WTC11 (cell line): ENCODE measurements at regions not wholly inside any gene's neighbourhood (a gene's known extent, or its start where the extent isn't known, plus 50 kb on each side); places are given as distances from the start of the nearest gene placed in this dataset.

ENCODE experiments used
- ATAC-seq: fragments of 200-7000 bp; cut with Tn5 transposase; 2 replicates; pipeline ENCODE4 v1.10.0; 2021; ENCODE audit warnings: mild to moderate bottlenecking, moderate library complexity
- CTCF ChIA-PET: fragments of 300-600 bp; sonication (Branson Sonifier 250); formaldehyde crosslinking; loops from one replicate; lab custom pipeline; 2021; ENCODE audit warnings: antibody characterized with exemption; lab: Charles Lee
- POLR2A ChIA-PET: fragments of 350-600 bp; sonication (Branson Sonifier 250); formaldehyde crosslinking; loops from one replicate; lab custom pipeline; 2021; ENCODE audit warnings: antibody characterized with exemption; lab: Charles Lee
- DNase-seq: peaks from one replicate; pipeline ENCODE4 v3.0.0; 2021; ENCODE audit warnings: low spot score
- H3K27ac Mint-ChIP-seq: 2 replicates; pipeline ENCODE4 v1.8.0; 2021; ENCODE audit warnings: mixed read lengths
- H3K27me3 Mint-ChIP-seq: 2 replicates; pipeline ENCODE4 v1.8.0; 2021; ENCODE audit warnings: low read depth, mild to moderate bottlenecking, moderate library complexity, mixed read lengths
- H3K36me3 Mint-ChIP-seq: 2 replicates; pipeline ENCODE4 v1.8.0; 2021; ENCODE audit warnings: mixed read lengths
- H3K4me1 Mint-ChIP-seq: 2 replicates; pipeline ENCODE4 v1.8.0; 2022; ENCODE audit warnings: mixed read lengths
- H3K4me3 Mint-ChIP-seq: 2 replicates; pipeline ENCODE4 v1.8.0; 2021; ENCODE audit warnings: mild to moderate bottlenecking, moderate library complexity, mixed read lengths
- H3K9me3 Mint-ChIP-seq: 2 replicates; pipeline ENCODE4 v1.8.0; 2021; ENCODE audit warnings: mixed read lengths
- ARID4B ChIP-seq: sonication (generic); formaldehyde crosslinking; IDR thresholded peaks from 2 replicates; pipeline ENCODE4 v1.8.0; 2023; ENCODE audit warnings: missing genetic modification reagents, mild to moderate bottlenecking, borderline replicate concordance
- ATF6 ChIP-seq: sonication (generic); formaldehyde crosslinking; IDR thresholded peaks from 2 replicates; pipeline ENCODE4 v1.8.1; 2023; ENCODE audit warnings: mild to moderate bottlenecking, missing genetic modification reagents
- CBFB ChIP-seq: sonication (generic); formaldehyde crosslinking; IDR thresholded peaks from 2 replicates; pipeline ENCODE4 v1.8.1; 2022; ENCODE audit warnings: mild to moderate bottlenecking, low read depth, missing genetic modification reagents
- CREM ChIP-seq: sonication (generic); formaldehyde crosslinking; IDR thresholded peaks from 2 replicates; pipeline ENCODE4 v1.8.1; 2022; ENCODE audit warnings: mild to moderate bottlenecking, missing genetic modification reagents, moderate library complexity
- FOXJ3 ChIP-seq: sonication (generic); formaldehyde crosslinking; IDR thresholded peaks from 2 replicates; pipeline ENCODE4 v1.9.0; 2021; ENCODE audit warnings: missing genetic modification reagents, mild to moderate bottlenecking, borderline replicate concordance
- GABPB1 ChIP-seq: sonication (generic); formaldehyde crosslinking; IDR thresholded peaks from 2 replicates; pipeline ENCODE4 v1.8.1; 2023; ENCODE audit warnings: mild to moderate bottlenecking, missing genetic modification reagents
- IRF2 ChIP-seq: sonication (generic); formaldehyde crosslinking; IDR thresholded peaks from 2 replicates; pipeline ENCODE4 v1.8.0; 2022; ENCODE audit warnings: low read depth, missing genetic modification reagents, borderline replicate concordance
- KAT7 ChIP-seq: sonication (generic); formaldehyde crosslinking; IDR thresholded peaks from 2 replicates; pipeline ENCODE4 v1.8.1; 2023; ENCODE audit warnings: missing genetic modification reagents, mild to moderate bottlenecking, borderline replicate concordance
- NFE2L1 ChIP-seq: sonication (generic); formaldehyde crosslinking; IDR thresholded peaks from 2 replicates; pipeline ENCODE4 v1.8.1; 2023; ENCODE audit warnings: missing genetic modification reagents
- NR1H2 ChIP-seq: sonication (generic); formaldehyde crosslinking; IDR thresholded peaks from 2 replicates; pipeline ENCODE4 v1.9.0; 2021; ENCODE audit warnings: mild to moderate bottlenecking, moderate library complexity, missing genetic modification reagents
- PRRX2 ChIP-seq: fragments of 250-450 bp; sonication (Bioruptor Pico); IDR thresholded peaks from 2 replicates; pipeline ENCODE4 v1.8.0; 2021; ENCODE audit warnings: mild to moderate bottlenecking
- SP1 ChIP-seq: sonication (generic); formaldehyde crosslinking; conservative IDR thresholded peaks from 2 replicates; pipeline ENCODE4 v1.8.1; 2022; ENCODE audit warnings: missing genetic modification reagents
- TEAD4 ChIP-seq: sonication (generic); formaldehyde crosslinking; IDR thresholded peaks from 2 replicates; pipeline ENCODE4 v1.8.0; 2022; ENCODE audit warnings: mild to moderate bottlenecking, missing genetic modification reagents
- TP53 ChIP-seq: sonication (generic); formaldehyde crosslinking; IDR thresholded peaks from 2 replicates; pipeline ENCODE4 v1.8.1; 2023; ENCODE audit warnings: mild to moderate bottlenecking, missing genetic modification reagents
- ZBTB21 ChIP-seq: sonication (generic); formaldehyde crosslinking; IDR thresholded peaks from 2 replicates; pipeline ENCODE4 v1.8.1; 2023; ENCODE audit warnings: mild to moderate bottlenecking, missing genetic modification reagents, borderline replicate concordance
- ZNF263 ChIP-seq: sonication (generic); formaldehyde crosslinking; IDR thresholded peaks from 2 replicates; pipeline ENCODE4 v1.8.1; 2022; ENCODE audit warnings: low read depth, mild to moderate bottlenecking, moderate library complexity, missing genetic modification reagents
- ZNF317 ChIP-seq: sonication (generic); formaldehyde crosslinking; IDR thresholded peaks from 2 replicates; pipeline ENCODE4 v1.8.1; 2023; ENCODE audit warnings: low read depth, mild to moderate bottlenecking, moderate library complexity, missing genetic modification reagents, borderline replicate concordance
- ZNF423 ChIP-seq: fragments of 250-450 bp; sonication (Bioruptor Pico); IDR thresholded peaks from 2 replicates; pipeline ENCODE4 v2.1.2; 2022; ENCODE audit warnings: mild to moderate bottlenecking, moderate library complexity
- TF ChIP-seq, protein P1 (sequence below): sonication (generic); formaldehyde crosslinking; IDR thresholded peaks from 2 replicates; pipeline ENCODE4 v1.8.1; 2022; ENCODE audit warnings: low read depth, mild to moderate bottlenecking, moderate library complexity, missing genetic modification reagents, borderline replicate concordance
- TF ChIP-seq, protein P2 (sequence below): sonication (generic); formaldehyde crosslinking; IDR thresholded peaks from 2 replicates; pipeline ENCODE4 v1.8.1; 2022; ENCODE audit warnings: missing genetic modification reagents, borderline replicate concordance
- TF ChIP-seq, protein P3 (sequence below): fragments of 250-450 bp; sonication (Bioruptor Pico); IDR thresholded peaks from 2 replicates; pipeline ENCODE4 v2.1.2; 2022; ENCODE audit warnings: mild to moderate bottlenecking, moderate library complexity

GRCh38 chr4:15149839-15150592 lies 147.7 kb downstream of the CPEB2 start:
- no peak overlapping the region for H3K4me3 Mint-ChIP-seq
- ChIA-PET CTCF (interaction anchor here (0.6 to 1.0 kb wide), 2 partner anchors 107 to 179 kb away, joined by 3 read pairs; no protein-coding TSS in a partner anchor), POLR2A (interaction anchor here (0.6 kb wide), 1 partner anchor 117 kb away, joined by 3 read pairs; no protein-coding TSS in a partner anchor)
- TF ChIP-seq SP1 (0 out of 2 replicates have a peak, but pooled peaks have one; percentile 19), KAT7 (CRISPR knock-in tag) (no peak), ZBTB21 (no peak), PRRX2 (CRISPR knock-in tag) (no peak), CREM (CRISPR knock-in tag) (no peak), ATF6 (no peak), GABPB1 (CRISPR knock-in tag) (no peak), TEAD4 (CRISPR knock-in tag) (no peak), ZNF317 (no peak), ZNF263 (CRISPR knock-in tag) (no peak), IRF2 (CRISPR knock-in tag) (no peak), NR1H2 (CRISPR knock-in tag) (no peak), CBFB (CRISPR knock-in tag) (no peak), FOXJ3 (no peak), ZNF423 (CRISPR knock-in tag) (peak; percentile 22; the same call in 1 of the 2 replicates), TP53 (CRISPR knock-in tag) (no peak), NFE2L1 (CRISPR knock-in tag) (peak; percentile 91), ARID4B (CRISPR knock-in tag) (no peak)
- TF ChIP-seq, protein P1, sequence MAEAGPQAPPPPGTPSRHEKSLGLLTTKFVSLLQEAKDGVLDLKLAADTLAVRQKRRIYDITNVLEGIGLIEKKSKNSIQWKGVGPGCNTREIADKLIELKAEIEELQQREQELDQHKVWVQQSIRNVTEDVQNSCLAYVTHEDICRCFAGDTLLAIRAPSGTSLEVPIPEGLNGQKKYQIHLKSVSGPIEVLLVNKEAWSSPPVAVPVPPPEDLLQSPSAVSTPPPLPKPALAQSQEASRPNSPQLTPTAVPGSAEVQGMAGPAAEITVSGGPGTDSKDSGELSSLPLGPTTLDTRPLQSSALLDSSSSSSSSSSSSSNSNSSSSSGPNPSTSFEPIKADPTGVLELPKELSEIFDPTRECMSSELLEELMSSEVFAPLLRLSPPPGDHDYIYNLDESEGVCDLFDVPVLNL (CRISPR knock-in tag): no peak
- TF ChIP-seq, protein P2, sequence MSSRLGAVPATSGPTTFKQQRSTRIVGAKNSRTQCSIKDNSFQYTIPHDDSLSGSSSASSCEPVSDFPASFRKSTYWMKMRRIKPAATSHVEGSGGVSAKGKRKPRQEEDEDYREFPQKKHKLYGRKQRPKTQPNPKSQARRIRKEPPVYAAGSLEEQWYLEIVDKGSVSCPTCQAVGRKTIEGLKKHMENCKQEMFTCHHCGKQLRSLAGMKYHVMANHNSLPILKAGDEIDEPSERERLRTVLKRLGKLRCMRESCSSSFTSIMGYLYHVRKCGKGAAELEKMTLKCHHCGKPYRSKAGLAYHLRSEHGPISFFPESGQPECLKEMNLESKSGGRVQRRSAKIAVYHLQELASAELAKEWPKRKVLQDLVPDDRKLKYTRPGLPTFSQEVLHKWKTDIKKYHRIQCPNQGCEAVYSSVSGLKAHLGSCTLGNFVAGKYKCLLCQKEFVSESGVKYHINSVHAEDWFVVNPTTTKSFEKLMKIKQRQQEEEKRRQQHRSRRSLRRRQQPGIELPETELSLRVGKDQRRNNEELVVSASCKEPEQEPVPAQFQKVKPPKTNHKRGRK (CRISPR knock-in tag): no peak
- TF ChIP-seq, protein P3, sequence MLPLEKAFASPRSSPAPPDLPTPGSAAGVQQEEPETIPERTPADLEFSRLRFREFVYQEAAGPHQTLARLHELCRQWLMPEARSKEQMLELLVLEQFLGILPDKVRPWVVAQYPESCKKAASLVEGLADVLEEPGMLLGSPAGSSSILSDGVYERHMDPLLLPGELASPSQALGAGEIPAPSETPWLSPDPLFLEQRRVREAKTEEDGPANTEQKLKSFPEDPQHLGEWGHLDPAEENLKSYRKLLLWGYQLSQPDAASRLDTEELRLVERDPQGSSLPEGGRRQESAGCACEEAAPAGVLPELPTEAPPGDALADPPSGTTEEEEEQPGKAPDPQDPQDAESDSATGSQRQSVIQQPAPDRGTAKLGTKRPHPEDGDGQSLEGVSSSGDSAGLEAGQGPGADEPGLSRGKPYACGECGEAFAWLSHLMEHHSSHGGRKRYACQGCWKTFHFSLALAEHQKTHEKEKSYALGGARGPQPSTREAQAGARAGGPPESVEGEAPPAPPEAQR (CRISPR knock-in tag): no peak
- H3K9me3 Mint-ChIP-seq: peaks cover 17% of the 10 kb centered on the region
- ATAC-seq (peak; percentile 79), DNase-seq (peak; percentile 61)
- peaks cover 33% of the 10 kb centered on the region for H3K4me1 Mint-ChIP-seq
- H3K27ac Mint-ChIP-seq: no peak overlapping the region
- H3K27me3 Mint-ChIP-seq: no peaks in the 10 kb centered on the region
- H3K36me3 Mint-ChIP-seq: no peaks in the 10 kb centered on the region
